PC-3 (cell line): ENCODE measurements at regions not wholly inside any gene's neighbourhood (a gene's known extent, or its start where the extent isn't known, plus 50 kb on each side); places are given as distances from the start of the nearest gene placed in this dataset.

Source experiments
- CTCF ChIP-seq: fragments of 300-600 bp; sonication (generic); conservative IDR thresholded peaks from 2 replicates; pipeline ENCODE4 v1.5.1; 2017; ENCODE audit warnings: antibody characterized with exemption, low read depth, mild to moderate bottlenecking, low read length
- EZH2 ChIP-seq: fragments of 300-600 bp; sonication (generic); IDR thresholded peaks from one replicate; pipeline ENCODE4 v1.6.1; 2017; ENCODE audit warnings: antibody characterized with exemption, mild to moderate bottlenecking, low read length; ENCODE audit not compliant: unreplicated experiment
- EZH2phosphoT487 ChIP-seq: fragments of 300-600 bp; sonication (generic); IDR thresholded peaks from 2 replicates; pipeline ENCODE4 v1.6.1; 2018; ENCODE audit warnings: mild to moderate bottlenecking, antibody characterized with exemption, low read length, borderline replicate concordance

- TF ChIP-seq EZH2phosphoT487 (no peak), CTCF (peak; percentile 43), EZH2 (no peak)
These were observed 79.2 kb upstream of the CLCN4 start for GRCh38 chrX:10077425-10078188.
